ENCODE measurements at regions not wholly inside any gene's neighbourhood (a gene's known extent, or its start where the extent isn't known, plus 50 kb on each side); places are given as distances from the start of the nearest gene placed in this dataset.

- no peak for TF ChIP-seq ZNF207 (IDR thresholded peaks at IDR 0.05; ENCODE audit: borderline replicate concordance)
- no peak for TF ChIP-seq FOXM1 (IDR thresholded peaks at IDR 0.05; ENCODE audit: low read depth, low read length)
- no peak for TF ChIP-seq CTCF (IDR thresholded peaks at IDR 0.05 in 2 of 3, conservative IDR thresholded peaks at IDR 0.05 in 1 of 3; ENCODE audit: control insufficient read depth in 2 of 3, extremely low read depth in 1 of 3, insufficient read depth in 1 of 3, low read depth in 3 of 3, low read length in 3 of 3)
- no peak for TF ChIP-seq PBX3 (IDR thresholded peaks at IDR 0.05; ENCODE audit: insufficient replicate concordance, low read depth, low read length)
- TF ChIP-seq POLR2A (IDR thresholded peaks at IDR 0.05; ENCODE audit: low read depth, low read length) = no peak
- TF ChIP-seq CREB1 (IDR thresholded peaks at IDR 0.05; ENCODE audit: low read depth) = no peak
- TF ChIP-seq NR2C1 (IDR thresholded peaks at IDR 0.05) = no peak
- TF ChIP-seq SP1 (IDR thresholded peaks at IDR 0.05; ENCODE audit: low read depth, low read length) = no peak
- TF ChIP-seq CREM (IDR thresholded peaks at IDR 0.05; ENCODE audit: low read depth) = no peak
- TF ChIP-seq RAD21 (IDR thresholded peaks at IDR 0.05; ENCODE audit: insufficient read depth, low read depth, low read length) = no peak
- TF ChIP-seq, protein P1, sequence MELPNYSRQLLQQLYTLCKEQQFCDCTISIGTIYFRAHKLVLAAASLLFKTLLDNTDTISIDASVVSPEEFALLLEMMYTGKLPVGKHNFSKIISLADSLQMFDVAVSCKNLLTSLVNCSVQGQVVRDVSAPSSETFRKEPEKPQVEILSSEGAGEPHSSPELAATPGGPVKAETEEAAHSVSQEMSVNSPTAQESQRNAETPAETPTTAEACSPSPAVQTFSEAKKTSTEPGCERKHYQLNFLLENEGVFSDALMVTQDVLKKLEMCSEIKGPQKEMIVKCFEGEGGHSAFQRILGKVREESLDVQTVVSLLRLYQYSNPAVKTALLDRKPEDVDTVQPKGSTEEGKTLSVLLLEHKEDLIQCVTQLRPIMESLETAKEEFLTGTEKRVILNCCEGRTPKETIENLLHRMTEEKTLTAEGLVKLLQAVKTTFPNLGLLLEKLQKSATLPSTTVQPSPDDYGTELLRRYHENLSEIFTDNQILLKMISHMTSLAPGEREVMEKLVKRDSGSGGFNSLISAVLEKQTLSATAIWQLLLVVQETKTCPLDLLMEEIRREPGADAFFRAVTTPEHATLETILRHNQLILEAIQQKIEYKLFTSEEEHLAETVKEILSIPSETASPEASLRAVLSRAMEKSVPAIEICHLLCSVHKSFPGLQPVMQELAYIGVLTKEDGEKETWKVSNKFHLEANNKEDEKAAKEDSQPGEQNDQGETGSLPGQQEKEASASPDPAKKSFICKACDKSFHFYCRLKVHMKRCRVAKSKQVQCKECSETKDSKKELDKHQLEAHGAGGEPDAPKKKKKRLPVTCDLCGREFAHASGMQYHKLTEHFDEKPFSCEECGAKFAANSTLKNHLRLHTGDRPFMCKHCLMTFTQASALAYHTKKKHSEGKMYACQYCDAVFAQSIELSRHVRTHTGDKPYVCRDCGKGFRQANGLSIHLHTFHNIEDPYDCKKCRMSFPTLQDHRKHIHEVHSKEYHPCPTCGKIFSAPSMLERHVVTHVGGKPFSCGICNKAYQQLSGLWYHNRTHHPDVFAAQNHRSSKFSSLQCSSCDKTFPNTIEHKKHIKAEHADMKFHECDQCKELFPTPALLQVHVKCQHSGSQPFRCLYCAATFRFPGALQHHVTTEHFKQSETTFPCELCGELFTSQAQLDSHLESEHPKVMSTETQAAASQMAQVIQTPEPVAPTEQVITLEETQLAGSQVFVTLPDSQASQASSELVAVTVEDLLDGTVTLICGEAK (IDR thresholded peaks at IDR 0.05; ENCODE audit: borderline replicate concordance) = no peak
These were observed 120.9 kb downstream of the BEND2 start for GRCh38 chrX:18099745-18100144.
